ENCODE measurements at regions not wholly inside any gene's neighbourhood (a gene's known extent, or its start where the extent isn't known, plus 50 kb on each side); places are given as distances from the start of the nearest gene placed in this dataset.

DNA sequence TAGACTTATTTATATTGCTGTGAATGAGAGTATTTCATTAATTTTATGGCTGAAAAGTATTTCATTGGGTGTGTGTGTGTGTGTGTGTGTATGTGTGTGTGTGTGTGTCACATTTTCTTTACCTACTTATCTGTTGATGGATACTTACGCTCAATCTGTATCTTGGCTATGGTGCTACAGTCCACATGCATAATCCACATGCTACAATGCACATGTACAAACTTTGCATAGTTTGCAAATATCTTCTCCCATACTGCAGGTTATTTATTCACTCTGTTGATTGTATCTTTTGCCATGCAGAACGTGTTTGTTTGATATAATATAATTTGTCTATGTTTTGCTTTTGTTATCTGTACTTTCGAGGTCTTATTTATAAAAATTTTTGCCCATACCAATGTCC is 167.8 kb downstream of the RAB28 start:
- H3K4me3 ChIP-seq (ENCODE audit: low read depth, low read length), result no peak overlapping the region
- no peak for DNase-seq (ENCODE audit: low read depth)
- TF ChIP-seq CTCF (IDR thresholded peaks at IDR 0.05; ENCODE audit: insufficient read depth, low read length), result no peak

- DNase-seq (ENCODE audit: low read depth), result no peak
- TF ChIP-seq CTCF (IDR thresholded peaks at IDR 0.05; ENCODE audit: insufficient read depth, low read length), result no peak
- H3K4me3 ChIP-seq (ENCODE audit: low read depth, low read length), result no peak overlapping the region
Observed at GRCh38 chr4:13313856-13314255, 170.3 kb downstream of the RAB28 start.

DNA sequence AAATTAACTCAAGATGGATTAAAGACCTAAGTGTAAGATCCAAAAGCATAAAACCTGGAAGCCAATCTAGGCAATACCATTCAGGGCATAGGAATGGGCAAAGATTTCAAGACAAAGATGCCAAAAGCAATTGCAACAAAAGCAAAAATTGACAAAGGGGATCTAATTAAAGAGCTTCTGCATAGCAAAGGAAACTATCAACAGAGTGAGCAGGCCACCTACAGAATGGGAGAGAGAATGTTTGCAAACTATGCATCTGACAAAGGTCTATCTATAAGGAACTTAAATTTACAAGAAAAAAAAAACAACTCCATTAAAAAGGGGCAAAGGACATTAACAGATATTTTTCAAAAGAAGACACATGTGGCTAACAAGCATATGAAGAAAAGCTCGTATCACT is 171.9 kb downstream of the RAB28 start:
- DNase-seq (ENCODE audit: low read depth), result no peak
- no peak overlapping the region for H3K4me3 ChIP-seq (ENCODE audit: low read depth, low read length)

DNA sequence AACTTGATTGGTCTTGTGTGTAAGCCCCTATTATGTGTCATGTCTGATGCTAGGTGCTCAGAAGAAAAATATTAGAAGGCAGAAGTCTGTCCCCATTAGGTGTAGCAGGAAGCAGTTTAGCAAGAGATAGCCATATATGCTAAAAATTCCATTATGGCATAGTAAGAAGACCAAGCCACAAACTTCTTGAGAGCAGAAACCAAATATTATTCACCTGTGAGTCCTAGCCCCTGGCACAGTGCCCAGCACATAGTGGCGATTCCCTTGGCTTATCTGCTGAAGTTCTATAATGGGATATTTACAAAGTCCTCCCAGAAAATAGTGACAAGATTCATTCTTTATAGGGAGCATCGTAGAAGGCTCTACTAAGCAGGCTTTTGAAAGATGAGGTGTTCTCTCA is 174.4 kb downstream of the RAB28 start:
- no peak overlapping the region for H3K4me3 ChIP-seq (ENCODE audit: low read depth, low read length)
- TF ChIP-seq CTCF (IDR thresholded peaks at IDR 0.05; ENCODE audit: insufficient read depth, low read length), result no peak
- DNase-seq (ENCODE audit: low read depth), result no peak

More for the DNA sequence above, 171.9 kb downstream of the RAB28 start:
- no peak for TF ChIP-seq CTCF (IDR thresholded peaks at IDR 0.05; ENCODE audit: insufficient read depth, low read length)

DNA sequence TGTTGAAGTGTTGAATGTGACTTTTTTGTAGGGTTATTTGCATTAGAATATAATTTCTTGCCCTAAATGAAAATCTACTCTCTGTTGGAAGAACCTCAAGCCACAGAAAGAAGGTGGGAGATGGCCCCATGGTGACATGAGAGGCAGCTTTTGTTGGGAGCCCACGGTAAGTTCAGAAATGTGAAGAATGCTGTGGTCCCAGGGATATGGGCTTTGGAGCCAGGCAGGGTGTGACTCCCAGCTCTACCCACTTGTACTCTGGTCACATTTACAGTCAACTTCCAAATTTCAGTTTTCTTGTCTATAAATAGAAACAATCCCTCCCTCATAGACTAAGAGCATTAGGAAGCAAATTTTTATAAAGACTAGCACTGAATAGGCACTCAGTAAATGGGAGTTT is 177.8 kb downstream of the RAB28 start:
- no peak for TF ChIP-seq CTCF (IDR thresholded peaks at IDR 0.05; ENCODE audit: insufficient read depth, low read length)
- H3K4me3 ChIP-seq (ENCODE audit: low read depth, low read length), result no peak overlapping the region
- DNase-seq (ENCODE audit: low read depth), result no peak

DNA sequence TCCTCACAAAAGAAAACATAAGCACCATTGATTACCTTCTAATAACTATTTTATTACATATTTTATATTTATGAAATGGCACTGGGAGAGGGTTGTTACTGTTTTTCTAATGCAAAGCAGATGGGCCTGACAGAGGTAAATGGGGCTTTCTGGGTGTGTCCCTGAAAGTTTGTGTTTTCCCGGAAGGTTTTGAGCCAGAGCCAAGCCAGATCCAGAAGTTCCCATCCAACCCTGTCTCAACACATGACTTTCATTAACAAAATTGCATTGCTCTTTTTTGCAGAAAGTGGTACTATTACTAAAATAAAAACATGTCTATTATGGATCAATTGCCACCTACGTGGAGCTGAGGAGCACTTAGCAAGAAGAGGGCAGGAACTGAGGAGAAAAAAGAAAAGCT is 181.3 kb downstream of the RAB28 start:
- DNase-seq (ENCODE audit: low read depth), result peak; percentile 74
- TF ChIP-seq CTCF (IDR thresholded peaks at IDR 0.05; ENCODE audit: insufficient read depth, low read length), result no peak
- no peak overlapping the region for H3K4me3 ChIP-seq (ENCODE audit: low read depth, low read length)

GRCh38 chr4:13299343-13299742 is 184.8 kb downstream of the RAB28 start:
- TF ChIP-seq CTCF (IDR thresholded peaks at IDR 0.05; ENCODE audit: insufficient read depth, low read length), result no peak
- DNase-seq (ENCODE audit: low read depth), result no peak
- no peak overlapping the region for H3K4me3 ChIP-seq (ENCODE audit: low read depth, low read length)
